ENCODE measurements at regions not wholly inside any gene's neighbourhood (a gene's known extent, or its start where the extent isn't known, plus 50 kb on each side); places are given as distances from the start of the nearest gene placed in this dataset.
"Not testable (repeated sequence)": the region's sequence is repeated elsewhere in the genome, so short reads cannot be mapped to it uniquely, and the experiment has no call there.

DNA sequence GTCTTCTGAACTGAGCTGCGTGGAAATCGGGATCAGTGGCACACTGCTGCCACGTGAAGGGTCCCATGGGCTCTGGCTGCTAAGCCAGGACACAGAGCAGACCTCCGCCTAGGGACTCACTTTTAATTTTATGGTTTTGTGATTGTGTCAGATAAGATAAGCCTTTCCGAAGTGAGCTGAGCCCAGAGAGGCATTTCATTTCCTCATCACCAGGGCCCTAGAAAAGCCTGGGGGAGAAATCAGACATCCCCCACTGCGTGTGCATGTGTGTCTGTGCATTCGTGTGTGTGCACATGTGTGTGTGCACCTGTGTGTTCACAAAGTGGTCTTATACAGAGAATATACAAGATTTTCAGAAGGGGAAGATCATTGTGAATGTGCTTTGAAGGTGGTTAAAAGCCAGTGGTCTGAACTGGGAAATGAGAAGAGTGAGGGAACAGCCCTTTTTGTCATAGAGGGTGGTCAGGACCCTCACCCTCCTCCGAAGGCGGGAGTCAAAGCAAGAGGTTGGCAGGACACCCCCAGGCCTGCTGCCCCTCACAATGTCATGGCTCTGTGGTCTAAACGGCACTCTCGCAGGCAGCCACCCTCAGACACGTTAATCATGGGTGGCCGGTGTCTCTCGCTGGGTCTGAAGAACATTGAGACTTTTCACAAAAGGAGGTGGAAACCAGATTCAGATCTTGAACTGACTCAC, 176.1 kb upstream of the PFKP start:
- no peak for DNase-seq (ENCODE audit: low read depth)

DNA sequence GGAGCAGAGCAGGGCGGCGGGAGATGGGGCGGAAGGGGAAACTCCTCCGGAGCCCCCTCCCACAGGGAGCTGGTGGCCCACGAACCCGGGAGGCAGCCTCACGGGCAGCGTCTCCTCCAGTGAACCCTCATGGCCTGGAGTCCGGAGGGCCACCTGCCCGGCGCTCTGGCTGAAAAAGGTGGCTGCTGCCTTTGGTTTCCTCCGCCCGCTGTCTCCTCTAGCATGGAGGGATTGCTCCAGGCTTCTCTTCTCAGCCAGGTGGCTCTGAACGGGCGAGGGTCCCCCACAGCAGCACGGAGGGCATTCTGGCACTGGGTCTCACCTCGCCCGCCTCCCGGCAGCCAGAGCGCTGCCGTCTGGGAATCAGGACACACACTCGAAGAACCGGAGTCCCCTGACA, 177.3 kb upstream of the PFKP start:
- DNase-seq (ENCODE audit: low read depth): no peak

GRCh38 chr10:2888403-2889004, 178.8 kb upstream of the PFKP start:
- DNase-seq (ENCODE audit: low read depth): no peak

DNA sequence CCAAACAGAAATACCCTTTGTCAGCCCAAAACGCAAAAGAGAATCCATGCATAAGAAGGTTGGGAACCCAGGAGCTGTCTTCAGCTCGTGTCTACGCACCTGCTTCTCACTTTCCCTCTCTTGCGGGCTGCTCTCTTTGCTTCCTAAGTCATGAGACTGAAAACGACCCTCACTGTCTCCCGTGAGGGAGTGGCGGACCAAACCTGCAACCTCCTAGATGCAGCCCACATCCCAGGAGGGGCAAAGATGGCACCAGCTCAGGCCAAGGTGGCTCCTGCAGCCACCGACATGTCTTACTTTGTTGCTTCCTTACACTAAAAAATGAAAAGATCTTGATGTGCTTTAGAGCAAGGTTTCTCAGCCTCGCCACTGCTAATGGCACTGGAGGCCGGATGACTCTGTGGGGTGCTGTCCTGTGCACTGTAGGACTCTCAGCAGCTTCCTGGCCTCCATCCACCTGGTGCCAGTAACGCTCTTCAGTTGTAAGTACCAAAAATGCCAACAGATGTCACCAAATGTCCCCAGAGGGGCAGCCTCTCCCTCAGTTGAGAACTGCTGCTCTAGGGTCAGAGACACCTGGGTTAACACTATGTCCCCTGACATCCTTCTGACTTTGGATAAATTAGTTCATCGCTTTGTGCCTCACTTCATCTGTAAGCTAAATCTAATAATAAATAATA, 179.8 kb upstream of the PFKP start:
- no peak for DNase-seq (ENCODE audit: low read depth)

GRCh38 chr10:2886662-2887061, 180.7 kb upstream of the PFKP start:
- no peak for DNase-seq (ENCODE audit: low read depth)

DNA sequence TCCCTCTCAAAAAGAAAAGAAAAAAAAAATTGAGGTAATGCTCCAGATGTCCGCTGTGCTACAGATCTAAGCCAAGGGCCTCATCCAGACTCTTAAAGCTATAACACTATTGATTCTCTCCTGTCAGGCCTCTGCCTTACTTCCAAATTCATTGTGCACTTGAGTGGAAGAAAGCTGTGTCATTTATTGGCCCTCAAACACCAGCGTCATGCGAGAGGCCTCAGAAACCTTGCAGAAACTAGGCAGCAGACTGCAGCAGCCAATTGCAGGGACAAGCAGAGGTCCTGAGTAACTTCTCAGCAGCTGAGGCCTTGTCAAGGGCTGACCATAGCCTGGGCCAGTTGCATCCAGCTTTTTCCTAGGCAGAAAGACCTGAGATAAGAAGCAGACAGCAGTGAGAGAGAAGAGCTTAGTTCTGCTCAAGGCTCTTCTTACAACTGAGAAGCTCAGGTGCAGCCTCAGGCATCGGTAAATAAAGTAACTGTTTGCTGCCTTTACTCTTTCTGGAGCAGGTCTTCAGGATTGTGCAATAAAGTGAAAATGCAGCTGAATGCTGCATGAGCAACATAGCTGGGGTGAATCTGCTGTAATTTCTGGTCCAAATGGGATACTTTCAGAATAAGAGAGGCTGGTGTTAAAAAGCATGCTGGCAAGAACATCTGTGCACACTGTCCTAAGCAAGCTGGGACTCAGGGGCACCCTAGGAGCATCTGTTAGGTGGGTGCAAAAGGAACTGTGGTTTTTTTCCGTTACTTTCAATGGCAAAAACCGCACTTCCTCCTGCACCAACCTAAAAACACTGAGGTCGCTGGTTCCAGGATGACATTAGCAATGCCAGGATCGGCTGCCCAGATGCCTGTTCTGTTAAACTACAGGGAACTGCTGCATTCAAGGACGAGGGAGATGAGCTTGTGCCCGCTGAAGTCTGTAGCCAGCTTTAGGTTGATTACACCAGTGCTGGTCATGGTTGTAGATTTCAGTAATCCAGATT, 181.8 kb upstream of the PFKP start:
- no peak for DNase-seq (ENCODE audit: low read depth)

GRCh38 chr10:2883983-2884540, 183.3 kb upstream of the PFKP start:
- not testable (repeated sequence) for DNase-seq (ENCODE audit: low read depth)

GRCh38 chr10:2883238-2883637, 184.1 kb upstream of the PFKP start:
- DNase-seq (ENCODE audit: low read depth): no peak

DNA sequence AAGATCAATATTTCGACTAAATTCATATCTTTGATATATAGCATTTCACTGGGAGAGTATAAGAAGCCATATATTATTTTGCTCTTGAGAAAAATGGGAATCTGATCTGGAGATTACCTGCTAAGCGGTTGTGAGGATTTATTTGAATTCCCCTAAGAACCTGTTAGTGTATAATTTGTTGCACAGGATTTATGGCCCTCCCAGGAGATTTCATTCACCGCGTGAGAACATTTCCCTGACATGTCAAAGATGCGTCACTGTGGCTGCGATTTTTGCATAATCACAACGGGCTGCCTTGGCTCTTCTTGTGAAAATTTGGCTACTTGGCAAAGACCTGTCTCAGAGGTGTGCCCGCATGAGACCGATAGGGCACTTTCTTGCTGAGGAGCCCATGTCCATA, 184.7 kb upstream of the PFKP start:
- no peak for DNase-seq (ENCODE audit: low read depth)

DNA sequence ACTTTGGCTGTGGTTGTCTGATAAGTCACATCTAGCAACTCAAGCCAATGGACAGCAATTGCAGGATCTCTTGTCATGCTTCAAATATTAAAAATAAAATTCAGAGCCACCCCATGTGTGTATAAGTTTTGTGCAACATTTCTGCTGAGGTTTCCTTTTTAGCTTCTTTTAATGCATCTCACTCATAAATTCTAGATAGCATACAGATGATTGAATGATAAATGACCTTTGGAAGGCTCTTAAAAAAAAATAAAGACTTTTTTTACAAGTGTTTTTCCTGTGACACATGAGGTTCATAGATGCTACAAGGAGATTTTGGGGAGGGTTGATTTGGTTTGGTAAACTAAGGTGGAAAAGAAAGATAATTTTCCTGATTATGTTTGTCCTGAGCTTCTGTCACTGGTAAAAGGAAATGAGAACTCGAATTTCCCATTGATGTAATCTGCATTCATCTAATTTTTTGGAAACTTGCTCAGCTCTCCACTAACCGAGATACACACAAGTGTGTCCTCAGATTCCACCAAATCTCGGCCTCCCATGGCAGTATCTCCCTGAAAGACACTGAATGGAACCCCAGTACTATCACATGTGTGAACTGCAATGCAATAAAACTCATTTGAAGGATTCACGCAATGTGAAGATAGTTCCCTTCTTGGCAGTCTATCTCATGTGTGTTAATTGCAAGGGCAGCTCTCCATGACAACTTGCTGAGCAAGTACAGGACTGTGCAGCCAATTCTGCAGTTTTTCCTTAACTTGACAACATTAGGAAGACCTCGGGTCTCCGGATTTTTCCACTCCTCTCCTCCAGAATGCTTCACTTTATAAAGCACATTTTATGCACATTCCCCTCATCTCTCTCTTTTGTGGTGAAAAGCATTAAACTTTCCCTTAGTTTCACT, 185.4 kb upstream of the PFKP start:
- DNase-seq (ENCODE audit: low read depth): no peak

DNA sequence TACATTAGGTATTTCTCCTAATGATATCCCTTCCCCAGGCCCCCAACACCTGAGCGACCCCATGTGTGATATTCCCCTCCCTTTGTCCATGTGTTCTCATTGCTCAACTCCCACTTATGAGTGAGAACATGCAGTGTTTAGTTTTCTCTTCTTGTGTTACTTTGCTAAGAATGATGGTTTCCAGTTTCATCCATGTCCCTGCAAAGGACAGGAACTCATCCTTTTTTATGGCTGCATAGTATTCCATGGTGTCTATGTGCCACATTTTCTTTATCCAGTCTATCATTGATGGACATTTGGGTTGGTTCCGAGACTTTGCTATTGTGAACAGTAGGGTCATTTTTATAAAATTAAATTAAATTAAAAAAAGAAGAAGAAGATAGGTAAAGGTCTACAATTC, 187.3 kb upstream of the PFKP start:
- not testable (repeated sequence) for DNase-seq (ENCODE audit: low read depth)

DNA sequence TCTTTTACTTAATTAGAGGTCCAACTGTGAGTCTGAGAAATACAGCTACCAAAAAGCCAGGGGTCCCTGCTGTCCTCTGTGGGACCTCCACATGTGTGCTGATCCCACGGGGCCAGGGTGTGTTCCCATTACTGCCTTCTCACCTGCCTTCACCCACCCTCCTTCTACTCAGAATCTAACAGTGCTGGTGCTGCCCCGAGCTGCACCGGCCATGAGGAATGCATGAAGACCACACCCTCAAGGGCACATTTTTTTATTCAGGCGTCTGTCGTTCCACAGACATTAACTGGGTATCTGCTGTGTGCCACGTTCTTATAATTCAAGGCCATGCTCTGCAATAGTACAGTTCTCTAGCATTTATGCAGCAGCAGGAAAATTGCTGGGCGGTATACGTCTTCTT, 188.5 kb upstream of the PFKP start:
- no peak for DNase-seq (ENCODE audit: low read depth)

GRCh38 chr10:2876032-2876431, 191.3 kb upstream of the PFKP start:
- no peak for DNase-seq (ENCODE audit: low read depth)

GRCh38 chr10:2874963-2875362, 192.4 kb upstream of the PFKP start:
- no peak for DNase-seq (ENCODE audit: low read depth)

DNA sequence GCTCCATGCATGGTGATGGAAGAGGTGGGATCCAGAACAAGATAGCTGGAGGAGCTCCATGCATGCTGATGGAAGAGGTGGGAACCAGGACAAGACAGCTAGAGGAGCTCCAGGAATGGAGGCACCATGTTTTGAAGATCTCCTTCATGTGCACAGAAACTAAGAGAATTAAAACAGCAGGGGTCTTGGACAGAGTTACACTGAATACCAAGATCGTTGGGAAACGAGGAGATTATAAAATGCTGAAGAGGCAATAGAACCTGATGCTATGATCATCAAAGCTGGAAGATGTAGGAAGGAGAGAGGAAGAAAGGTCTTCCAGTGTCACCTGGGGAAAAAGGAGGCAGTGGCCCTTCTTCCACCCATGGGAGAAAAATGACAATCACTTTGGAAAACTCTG, 193.6 kb upstream of the PFKP start:
- no peak for DNase-seq (ENCODE audit: low read depth)

- no peak for DNase-seq (ENCODE audit: low read depth)
These were observed 195.6 kb upstream of the PFKP start for GRCh38 chr10:2871673-2872219.

DNA sequence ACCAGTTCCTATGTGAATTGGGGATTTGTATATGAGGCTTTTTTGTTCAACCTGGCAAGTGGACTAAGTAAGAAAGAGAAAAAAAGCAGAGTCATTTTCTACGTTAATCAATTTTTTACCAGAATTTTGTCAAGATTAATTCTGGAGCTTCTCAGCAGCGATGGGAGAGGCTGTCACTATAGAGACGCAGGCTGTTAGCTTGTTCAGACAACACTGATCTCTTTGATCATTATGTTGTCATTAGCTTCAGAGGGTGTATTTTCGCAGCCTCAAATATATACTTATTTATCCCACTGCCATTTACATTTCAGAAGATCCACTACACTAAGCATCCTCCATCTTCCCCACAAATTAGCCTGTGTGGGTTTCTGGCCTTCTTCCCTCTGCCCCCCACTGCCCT, 196.7 kb upstream of the PFKP start:
- DNase-seq (ENCODE audit: low read depth): no peak

DNA sequence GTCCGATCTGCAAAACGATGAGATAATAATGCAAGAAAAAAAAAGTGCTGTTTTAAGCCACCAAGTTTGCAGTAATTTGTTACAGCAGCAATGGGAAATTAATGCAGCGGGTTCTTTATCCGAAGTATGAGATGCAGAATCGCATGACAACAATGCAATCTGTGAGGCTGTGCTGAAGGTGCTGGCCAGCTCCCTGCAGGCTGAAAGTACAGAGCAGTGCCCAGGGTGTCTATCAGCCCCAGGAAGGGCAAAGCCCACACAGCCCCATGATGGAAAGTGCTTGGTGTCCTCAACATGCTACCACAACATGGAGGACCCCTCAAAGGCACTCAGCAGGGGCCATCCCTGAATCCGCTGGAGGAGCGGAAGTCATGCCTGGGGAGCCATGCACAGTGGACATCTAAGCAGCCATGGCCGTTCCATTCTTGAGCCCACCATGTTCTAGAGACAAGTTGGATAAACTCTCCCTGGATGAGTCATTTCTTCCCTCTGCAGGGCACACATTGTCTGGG, 199.5 kb upstream of the PFKP start:
- no peak for DNase-seq (ENCODE audit: low read depth)

GRCh38 chr10:2866569-2866968, 200.8 kb upstream of the PFKP start:
- no peak for DNase-seq (ENCODE audit: low read depth)

GRCh38 chr10:2861632-2862210, 205.6 kb upstream of the PFKP start:
- no peak for DNase-seq (ENCODE audit: low read depth)

All from fibroblast of the conjunctiva (primary cell).